Upper lobe of left lung (tissue), 4 donors: ENCODE measurements at regions not wholly inside any gene's neighbourhood (a gene's known extent, or its start where the extent isn't known, plus 50 kb on each side); places are given as distances from the start of the nearest gene placed in this dataset.

Experiments
- POLR2A ChIP-seq, 4 donors: fragments of 450-650 bp; IDR thresholded peaks; one replicate each; pipeline ENCODE4 v1.5.1; 2016 to 2017; ENCODE audit warnings: antibody characterized with exemption in 4 of 4, mild to moderate bottlenecking in 2 of 4
- POLR2AphosphoS5 ChIP-seq, 2 donors: sonication (generic); formaldehyde crosslinking; IDR thresholded peaks; one replicate each; pipeline ENCODE4 v1.5.1; 2017; ENCODE audit warnings: antibody characterized with exemption in 2 of 2
- TF ChIP-seq, protein P1 (sequence below), 6 experiments: fragments of 450-650 bp in 4 of 6; fragments of 200-600 bp in 2 of 6; sonication (generic) in 2 of 6; IDR thresholded peaks; one replicate each; pipeline ENCODE4 v1.5.1; 2016 to 2019; ENCODE audit warnings: antibody characterized with exemption in 6 of 6

DNA sequence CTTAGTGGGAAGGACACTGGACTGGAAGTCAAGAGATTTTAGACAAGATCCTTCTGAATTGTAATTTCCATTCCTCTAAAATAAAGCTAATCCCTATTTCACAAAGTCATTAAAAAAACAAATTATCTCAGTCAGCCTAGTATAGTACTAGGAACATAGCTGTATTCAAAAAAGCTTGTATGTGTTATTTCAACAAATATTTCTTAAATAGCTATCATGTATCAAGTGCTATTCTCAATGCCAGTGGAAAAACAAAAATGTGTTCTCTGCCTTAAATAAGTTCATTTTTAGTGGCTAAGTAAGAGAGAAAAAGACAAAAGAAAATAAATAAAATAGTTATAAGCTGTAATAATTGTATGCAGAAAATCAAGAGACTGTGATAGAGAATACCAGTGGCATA lies 541.8 kb upstream of the CDH2 start:
- TF ChIP-seq, protein P1, sequence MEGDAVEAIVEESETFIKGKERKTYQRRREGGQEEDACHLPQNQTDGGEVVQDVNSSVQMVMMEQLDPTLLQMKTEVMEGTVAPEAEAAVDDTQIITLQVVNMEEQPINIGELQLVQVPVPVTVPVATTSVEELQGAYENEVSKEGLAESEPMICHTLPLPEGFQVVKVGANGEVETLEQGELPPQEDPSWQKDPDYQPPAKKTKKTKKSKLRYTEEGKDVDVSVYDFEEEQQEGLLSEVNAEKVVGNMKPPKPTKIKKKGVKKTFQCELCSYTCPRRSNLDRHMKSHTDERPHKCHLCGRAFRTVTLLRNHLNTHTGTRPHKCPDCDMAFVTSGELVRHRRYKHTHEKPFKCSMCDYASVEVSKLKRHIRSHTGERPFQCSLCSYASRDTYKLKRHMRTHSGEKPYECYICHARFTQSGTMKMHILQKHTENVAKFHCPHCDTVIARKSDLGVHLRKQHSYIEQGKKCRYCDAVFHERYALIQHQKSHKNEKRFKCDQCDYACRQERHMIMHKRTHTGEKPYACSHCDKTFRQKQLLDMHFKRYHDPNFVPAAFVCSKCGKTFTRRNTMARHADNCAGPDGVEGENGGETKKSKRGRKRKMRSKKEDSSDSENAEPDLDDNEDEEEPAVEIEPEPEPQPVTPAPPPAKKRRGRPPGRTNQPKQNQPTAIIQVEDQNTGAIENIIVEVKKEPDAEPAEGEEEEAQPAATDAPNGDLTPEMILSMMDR (IDR thresholded peaks at IDR 0.05): no peak
- TF ChIP-seq POLR2AphosphoS5 (IDR thresholded peaks at IDR 0.05): no peak
- no peak for TF ChIP-seq POLR2A (IDR thresholded peaks at IDR 0.05)
